K562 (cell line): ENCODE measurements at regions not wholly inside any gene's neighbourhood (a gene's known extent, or its start where the extent isn't known, plus 50 kb on each side); places are given as distances from the start of the nearest gene placed in this dataset.

Experiments used
- ATAC-seq: fragments of 200-7000 bp; cut with Tn5 transposase; 3 replicates; pipeline ENCODE4 v1.9.1; 2020; ENCODE audit warnings: moderate library complexity
- BruUV-seq: library from RNA; stranded (reverse); fragments of 400-500 nt; replicated peaks from 2 replicates; lab custom pipeline; 2021; lab: Mats Ljungman, UMichigan
- CTCF ChIA-PET: fragments of 300-600 bp; formaldehyde crosslinking; extraction: SDS; loops from one replicate; lab custom pipeline; 2021; ENCODE audit warnings: low intra/inter-chr PET ratio; lab: Yijun Ruan, JAX
- POLR2A ChIA-PET: fragments of 300-600, 350-650 bp; sonication (Branson Sonifier 250); formaldehyde crosslinking; extraction: SDS; loops from one replicate; lab custom pipeline; 2021; ENCODE audit warnings: antibody characterized with exemption, inconsistent platforms; lab: Yijun Ruan, JAX
- DNase-seq, 4 experiments: peaks; one replicate each; pipeline versions ENCODE4 v3.0.0 to v3.0.0-alpha.2; 2011 to 2018; ENCODE audit warnings: low spot score in 3 of 4, mixed read lengths in 3 of 4; ENCODE audit errors: extremely low read depth in 1 of 4
- FAIRE-seq: peaks from 2 replicates; lab custom pipeline; 2011; peaks lifted over from hg19 to GRCh38; lab: Jason Lieb, UNC
- H2AFZ ChIP-seq: 2 replicates; pipeline ENCODE4 v1.6.0; 2011; ENCODE audit warnings: low read depth, low read length, control low read depth, inconsistent platforms
- H3K27ac ChIP-seq: fragments of 200-600 bp; 3 replicates; pipeline ENCODE4 v1.8.0; 2011; ENCODE audit warnings: low read depth, mild to moderate bottlenecking, control low read depth, inconsistent platforms, low read length, moderate library complexity, mixed read lengths; ENCODE audit errors: extremely low read depth
- H3K27me3 ChIP-seq, 2 experiments: fragments of 300-600 bp in 1 of 2; 2 replicates in 1 of 2; 3 replicates in 1 of 2; pipeline versions ENCODE4 v1.6.0 to v1.8.0; 2011; ENCODE audit warnings: inconsistent platforms in 2 of 2, low read length in 2 of 2, mild to moderate bottlenecking in 1 of 2, mixed read lengths in 1 of 2, moderate library complexity in 1 of 2; ENCODE audit not compliant: control insufficient read depth in 2 of 2, insufficient read depth in 2 of 2
- H3K36me3 ChIP-seq: fragments of 300-600 bp; 3 replicates; pipeline ENCODE4 v1.8.0; 2011; ENCODE audit warnings: mild to moderate bottlenecking, low read length, inconsistent platforms; ENCODE audit not compliant: control insufficient read depth, insufficient read depth
- H3K4me1 ChIP-seq, 2 experiments: fragments of 200-600 bp in 1 of 2; replicated peaks in 1 of 2; 2 replicates in 1 of 2; 3 replicates in 1 of 2; pipeline versions ENCODE4 v1.5.1 to v1.8.0; 2011; ENCODE audit warnings: inconsistent platforms in 2 of 2, low read length in 2 of 2, mild to moderate bottlenecking in 1 of 2, mixed read lengths in 1 of 2, moderate library complexity in 1 of 2; ENCODE audit not compliant: control insufficient read depth in 2 of 2, insufficient read depth in 2 of 2
- H3K4me2 ChIP-seq: 2 replicates; pipeline ENCODE4 v1.6.1; 2011; ENCODE audit warnings: low read length, control low read depth, inconsistent platforms, mixed read lengths; ENCODE audit not compliant: insufficient read depth
- H3K4me3 ChIP-seq: fragments of 200-600 bp; sonication (generic), shearing (Covaris generic); 2 replicates; pipeline ENCODE4 v1.5.1; 2016; ENCODE audit warnings: control low read depth, inconsistent platforms
- H3K79me2 ChIP-seq: fragments of 200-600 bp; 3 replicates; pipeline ENCODE4 v1.8.0; 2011; ENCODE audit warnings: low read length, inconsistent platforms; ENCODE audit not compliant: control insufficient read depth, insufficient read depth
- H3K9ac ChIP-seq, 2 experiments: 2 replicates each; pipeline versions ENCODE4 v1.6.0 to v1.6.1; 2011; ENCODE audit warnings: low read depth in 2 of 2, low read length in 2 of 2, control low read depth in 1 of 2, inconsistent platforms in 1 of 2, mild to moderate bottlenecking in 1 of 2, mixed read lengths in 1 of 2; ENCODE audit not compliant: insufficient read depth in 1 of 2
- H3K9me1 ChIP-seq: one replicate; pipeline ENCODE4 v1.6.0; 2011; ENCODE audit warnings: inconsistent platforms, mild to moderate bottlenecking, low read length, moderate library complexity; ENCODE audit not compliant: control insufficient read depth, insufficient read depth
- H3K9me3 ChIP-seq: replicated peaks from 2 replicates; pipeline ENCODE4 v1.5.1; 2011; ENCODE audit warnings: low read depth, low read length, inconsistent platforms; ENCODE audit not compliant: control insufficient read depth, insufficient read depth
- H4K20me1 ChIP-seq: replicated peaks from 2 replicates; pipeline ENCODE4 v1.6.1; 2011; ENCODE audit warnings: low read length, inconsistent platforms, mixed read lengths; ENCODE audit not compliant: control insufficient read depth, insufficient read depth
- RAD21 ChIP-seq, 2 experiments: fragments of 250-450 bp in 1 of 2; fragments of 450-650 bp in 1 of 2; sonication (Bioruptor Pico) in 1 of 2; formaldehyde crosslinking in 1 of 2; IDR thresholded peaks in 1 of 2; conservative IDR thresholded peaks in 1 of 2; 2 replicates each; pipeline versions ENCODE4 v1.4.0 to v1.8.0; 2020 to 2022; ENCODE audit warnings: mild to moderate bottlenecking in 2 of 2, moderate library complexity in 1 of 2
- SMC3 ChIP-seq: conservative IDR thresholded peaks from 2 replicates; pipeline ENCODE4 v1.6.1; 2011; ENCODE audit warnings: low read depth, low read length, improper control_type of control experiment; ENCODE audit not compliant: insufficient read depth
- WGBS: fragments of 100-300 bp; shearing (Covaris generic); methylation state at CpG from one replicate; pipeline ENCODE4 v1.1.6; 2016; ENCODE audit warnings: low coverage, mixed read lengths; ENCODE audit not compliant: insufficient coverage; ENCODE audit errors: missing lambda C conversion rate; 5-methylcytosine and 5-hydroxymethylcytosine counted together
- in situ Hi-C: fragments of 300-500 bp; cut with MboI; formaldehyde crosslinking; loops from 4 replicates; pipeline ENCODE4 v1.15.0; 2018; ENCODE audit warnings: inconsistent platforms, mixed read lengths
- intact Hi-C: fragments of 100-400 bp; cut with micrococcal nuclease; formaldehyde crosslinking; loops from 2 replicates; pipeline ENCODE4 v1.14.2; 2022
- TF ChIP-seq, protein P1 (sequence below), 3 experiments: IDR thresholded peaks in 2 of 3; conservative IDR thresholded peaks in 1 of 3; 2 replicates each; pipeline ENCODE4 v1.5.1; 2011 to 2012; ENCODE audit warnings: low read length in 3 of 3, mild to moderate bottlenecking in 3 of 3, control low read depth in 2 of 3, improper control_type of control experiment in 1 of 3, inconsistent platforms in 1 of 3, low read depth in 1 of 3, mixed read lengths in 1 of 3, moderate library complexity in 1 of 3; ENCODE audit not compliant: insufficient read depth in 2 of 3
- TF ChIP-seq, protein P2 (sequence below): IDR thresholded peaks from 2 replicates; pipeline ENCODE4 v1.6.1; 2011; ENCODE audit not compliant: insufficient read length; ENCODE audit errors: extremely low read depth

DNA sequence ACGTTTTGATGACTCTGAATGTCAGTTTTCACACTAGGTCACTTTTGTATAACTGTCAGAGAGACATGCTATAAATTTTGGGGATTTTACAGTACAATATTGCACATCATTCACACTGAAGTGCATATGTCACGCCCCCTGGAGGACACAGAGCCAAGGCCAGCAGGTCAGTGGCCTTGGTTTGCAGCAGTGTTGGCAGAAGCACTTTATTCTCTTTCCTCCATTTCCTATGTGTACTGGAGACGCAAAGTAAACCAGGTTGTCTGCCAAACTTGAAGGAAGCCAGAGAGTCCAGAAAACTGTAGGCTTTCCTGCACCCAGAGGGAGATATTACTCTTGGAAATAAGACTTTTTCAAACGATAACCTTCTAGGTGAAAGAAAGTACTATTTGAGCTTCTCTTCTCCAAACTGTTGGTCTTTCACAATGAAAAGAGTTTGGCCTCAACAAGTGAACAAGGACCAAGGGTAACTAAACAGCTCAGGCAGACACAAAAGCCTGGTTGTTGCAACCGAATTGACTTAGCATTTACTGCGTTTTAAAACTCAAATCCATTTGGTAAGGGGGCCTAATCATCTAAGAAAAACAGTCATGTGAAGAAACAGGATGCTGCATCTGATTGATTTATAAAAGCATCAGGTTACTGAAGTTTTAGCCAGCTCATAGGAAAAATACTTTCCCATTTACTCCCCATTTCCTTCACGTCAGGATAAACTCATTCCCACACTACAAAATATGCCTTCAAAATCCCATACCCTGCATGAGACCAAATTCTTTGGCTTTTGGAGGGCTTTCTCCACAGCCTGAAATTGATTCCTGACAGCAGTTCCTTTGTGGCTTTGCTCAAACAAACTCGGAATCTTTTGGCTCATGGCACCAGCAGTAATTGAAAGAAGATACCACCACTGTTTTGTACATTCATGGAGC is 83.0 kb upstream of the SEC61G start:
- ChIA-PET CTCF (no interaction called here), POLR2A (no interaction called here)
- Histone ChIP-seq H4K20me1 (no peaks in the 10 kb centered on the region), H3K4me3 (no peak overlapping the region), H3K79me2 (no peaks in the 10 kb centered on the region), H3K36me3 (no peaks in the 10 kb centered on the region), H3K9me3 (no peaks in the 10 kb centered on the region), H3K9ac (no peak overlapping the region), H3K4me1 (peaks cover 0 to 5% of the 10 kb centered on the region in 2 experiments; a peak in 2 of 5 replicates), H2AFZ (no peak overlapping the region), H3K27ac (no peak overlapping the region), H3K27me3 (peaks cover 0 to 8% of the 10 kb centered on the region in 2 experiments; a peak in 2 of 5 replicates), H3K4me2 (no peak overlapping the region), H3K9me1 (no peaks in the 10 kb centered on the region)
- 2% methylated on average over 8 of the region's 8 CpGs for WGBS
- intact Hi-C loops = loop anchor here (1.0 to 10.0 kb wide), 3 partner anchors 55 to 413 kb away; no protein-coding TSS in a partner anchor
- BruUV-seq = no TSS peak
- TF ChIP-seq RAD21 (CRISPR knock-in tag; conservative IDR thresholded peaks at IDR 0.05 in 1 of 2, IDR thresholded peaks at IDR 0.05 in 1 of 2) (peak; percentile 16 to 45; a peak in 2 of 4 replicates), SMC3 (0 out of 2 replicates have a peak, but pooled peaks have one; percentile 24)
- TF ChIP-seq, protein P1, sequence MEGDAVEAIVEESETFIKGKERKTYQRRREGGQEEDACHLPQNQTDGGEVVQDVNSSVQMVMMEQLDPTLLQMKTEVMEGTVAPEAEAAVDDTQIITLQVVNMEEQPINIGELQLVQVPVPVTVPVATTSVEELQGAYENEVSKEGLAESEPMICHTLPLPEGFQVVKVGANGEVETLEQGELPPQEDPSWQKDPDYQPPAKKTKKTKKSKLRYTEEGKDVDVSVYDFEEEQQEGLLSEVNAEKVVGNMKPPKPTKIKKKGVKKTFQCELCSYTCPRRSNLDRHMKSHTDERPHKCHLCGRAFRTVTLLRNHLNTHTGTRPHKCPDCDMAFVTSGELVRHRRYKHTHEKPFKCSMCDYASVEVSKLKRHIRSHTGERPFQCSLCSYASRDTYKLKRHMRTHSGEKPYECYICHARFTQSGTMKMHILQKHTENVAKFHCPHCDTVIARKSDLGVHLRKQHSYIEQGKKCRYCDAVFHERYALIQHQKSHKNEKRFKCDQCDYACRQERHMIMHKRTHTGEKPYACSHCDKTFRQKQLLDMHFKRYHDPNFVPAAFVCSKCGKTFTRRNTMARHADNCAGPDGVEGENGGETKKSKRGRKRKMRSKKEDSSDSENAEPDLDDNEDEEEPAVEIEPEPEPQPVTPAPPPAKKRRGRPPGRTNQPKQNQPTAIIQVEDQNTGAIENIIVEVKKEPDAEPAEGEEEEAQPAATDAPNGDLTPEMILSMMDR (IDR thresholded peaks at IDR 0.05 in 2 of 3, conservative IDR thresholded peaks at IDR 0.05 in 1 of 3; ENCODE audit: insufficient read depth in 2 of 3, low read depth in 1 of 3, low read length in 3 of 3) = peak; percentile 41 to 65 (median 59)
- TF ChIP-seq, protein P2, sequence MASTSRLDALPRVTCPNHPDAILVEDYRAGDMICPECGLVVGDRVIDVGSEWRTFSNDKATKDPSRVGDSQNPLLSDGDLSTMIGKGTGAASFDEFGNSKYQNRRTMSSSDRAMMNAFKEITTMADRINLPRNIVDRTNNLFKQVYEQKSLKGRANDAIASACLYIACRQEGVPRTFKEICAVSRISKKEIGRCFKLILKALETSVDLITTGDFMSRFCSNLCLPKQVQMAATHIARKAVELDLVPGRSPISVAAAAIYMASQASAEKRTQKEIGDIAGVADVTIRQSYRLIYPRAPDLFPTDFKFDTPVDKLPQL = no peak
- in situ Hi-C loops = no loop called here
- peak; percentile 23 for FAIRE-seq
- peak in 2 of 4 experiments; percentile 14 to 49 for DNase-seq
- peak; percentile 78 for ATAC-seq
